Gastrocnemius medialis (tissue), 4 donors: ENCODE measurements at regions not wholly inside any gene's neighbourhood (a gene's known extent, or its start where the extent isn't known, plus 50 kb on each side); places are given as distances from the start of the nearest gene placed in this dataset.

Experiments used
- POLR2A ChIP-seq, 2 donors: fragments of 450-650 bp; IDR thresholded peaks; one replicate each; pipeline ENCODE4 v1.6.1; 2017; ENCODE audit warnings: antibody characterized with exemption in 2 of 2, mild to moderate bottlenecking in 2 of 2, moderate library complexity in 2 of 2
- TF ChIP-seq, protein P1 (sequence below), 5 experiments: fragments of 450-650 bp in 3 of 5; fragments of 200-600 bp in 2 of 5; sonication (generic) in 2 of 5; IDR thresholded peaks in 4 of 5; conservative IDR thresholded peaks in 1 of 5; 1 replicate in 4 of 5; 2 replicates in 1 of 5; pipeline ENCODE4 v1.5.1; 2016 to 2019; ENCODE audit warnings: antibody characterized with exemption in 5 of 5, mild to moderate bottlenecking in 3 of 5, moderate library complexity in 3 of 5

DNA sequence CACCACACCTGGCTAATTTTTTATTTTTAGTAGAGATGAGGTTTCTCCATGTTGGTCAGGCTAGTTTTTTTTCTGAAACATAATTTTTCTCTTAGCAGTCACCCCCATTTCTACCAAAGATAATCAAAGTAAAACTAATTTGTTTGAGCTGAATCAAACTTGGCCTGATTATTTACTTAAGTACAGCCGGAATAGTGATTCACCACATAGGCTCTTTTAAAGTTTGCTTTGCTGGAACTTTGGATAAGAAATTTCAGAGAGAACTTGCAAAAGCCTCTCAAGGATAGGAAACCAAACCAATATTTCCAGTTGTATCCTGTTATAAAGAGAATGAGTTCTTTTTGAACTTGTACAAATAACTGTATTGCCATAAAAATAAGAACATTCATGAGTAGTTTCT lies 105.0 kb upstream of the SYNCRIP start:
- TF ChIP-seq, protein P1, sequence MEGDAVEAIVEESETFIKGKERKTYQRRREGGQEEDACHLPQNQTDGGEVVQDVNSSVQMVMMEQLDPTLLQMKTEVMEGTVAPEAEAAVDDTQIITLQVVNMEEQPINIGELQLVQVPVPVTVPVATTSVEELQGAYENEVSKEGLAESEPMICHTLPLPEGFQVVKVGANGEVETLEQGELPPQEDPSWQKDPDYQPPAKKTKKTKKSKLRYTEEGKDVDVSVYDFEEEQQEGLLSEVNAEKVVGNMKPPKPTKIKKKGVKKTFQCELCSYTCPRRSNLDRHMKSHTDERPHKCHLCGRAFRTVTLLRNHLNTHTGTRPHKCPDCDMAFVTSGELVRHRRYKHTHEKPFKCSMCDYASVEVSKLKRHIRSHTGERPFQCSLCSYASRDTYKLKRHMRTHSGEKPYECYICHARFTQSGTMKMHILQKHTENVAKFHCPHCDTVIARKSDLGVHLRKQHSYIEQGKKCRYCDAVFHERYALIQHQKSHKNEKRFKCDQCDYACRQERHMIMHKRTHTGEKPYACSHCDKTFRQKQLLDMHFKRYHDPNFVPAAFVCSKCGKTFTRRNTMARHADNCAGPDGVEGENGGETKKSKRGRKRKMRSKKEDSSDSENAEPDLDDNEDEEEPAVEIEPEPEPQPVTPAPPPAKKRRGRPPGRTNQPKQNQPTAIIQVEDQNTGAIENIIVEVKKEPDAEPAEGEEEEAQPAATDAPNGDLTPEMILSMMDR (IDR thresholded peaks at IDR 0.05 in 4 of 5, conservative IDR thresholded peaks at IDR 0.05 in 1 of 5): no peak
- no peak for TF ChIP-seq POLR2A (IDR thresholded peaks at IDR 0.05)
